DMS79 (cell line): ENCODE measurements at regions not wholly inside any gene's neighbourhood (a gene's known extent, or its start where the extent isn't known, plus 50 kb on each side); places are given as distances from the start of the nearest gene placed in this dataset.
A peak's percentile ranks its signal among the peaks of the same experiment; 100 is the strongest.

Experiments
- DNase-seq: peaks from one replicate; lab custom pipeline; 2025; lab: John Stamatoyannopoulos, UW

GRCh38 chr15:70399204-70399603 lies 301.5 kb upstream of the TLE3 start:
- DNase-seq = no peak

DNA sequence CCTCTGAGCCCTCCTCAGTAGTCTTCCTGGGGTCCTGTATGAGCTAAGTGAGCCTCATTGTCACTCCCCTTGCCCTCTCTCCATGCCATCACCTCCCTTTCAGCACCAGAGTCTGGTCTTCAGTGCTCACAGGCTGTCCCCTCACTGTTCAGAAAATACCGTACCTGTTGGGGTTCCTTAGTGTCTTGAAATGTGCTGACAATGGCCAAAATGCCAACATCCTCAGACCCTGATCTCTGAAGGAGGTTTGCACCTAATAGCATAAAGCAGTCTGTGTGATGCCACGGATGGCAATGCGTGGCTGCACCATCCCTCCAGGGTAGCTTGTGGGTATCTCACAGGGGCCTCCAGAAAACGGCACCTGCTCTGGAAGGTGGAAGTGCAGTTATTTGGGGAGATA lies 301.0 kb upstream of the TLE3 start:
- no peak for DNase-seq

- DNase-seq = no peak
These were observed 299.1 kb upstream of the TLE3 start for GRCh38 chr15:70396807-70397206.

GRCh38 chr15:70395164-70395563 lies 297.4 kb upstream of the TLE3 start:
- DNase-seq = no peak

- DNase-seq = no peak
These were observed 293.0 kb upstream of the TLE3 start for GRCh38 chr15:70390723-70391122.

- DNase-seq = no peak
These were observed 290.3 kb upstream of the TLE3 start for GRCh38 chr15:70387993-70388392.

- no peak for DNase-seq
These were observed 289.4 kb upstream of the TLE3 start for GRCh38 chr15:70387081-70387480.

DNA sequence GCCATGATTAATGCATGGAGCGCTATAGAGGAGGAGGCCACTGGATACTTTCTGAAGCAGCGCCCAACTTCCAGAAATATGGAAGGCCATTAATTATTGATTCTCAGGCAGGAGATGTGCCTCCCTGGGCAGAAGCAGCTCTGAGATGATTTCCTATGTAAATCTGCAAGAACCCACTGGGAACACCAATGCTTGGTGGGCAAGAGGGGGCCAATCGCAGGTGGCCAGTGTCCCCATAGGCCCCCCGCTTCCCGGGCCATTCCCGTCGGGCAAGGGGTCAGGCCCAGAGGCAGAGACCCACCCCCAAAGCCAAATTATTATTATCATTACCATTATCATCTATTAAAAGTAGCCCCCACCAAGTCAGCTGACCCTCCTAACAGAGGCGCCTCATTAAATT lies 288.0 kb upstream of the TLE3 start:
- no peak for DNase-seq

GRCh38 chr15:70385052-70385451 lies 287.3 kb upstream of the TLE3 start:
- DNase-seq = no peak

DNA sequence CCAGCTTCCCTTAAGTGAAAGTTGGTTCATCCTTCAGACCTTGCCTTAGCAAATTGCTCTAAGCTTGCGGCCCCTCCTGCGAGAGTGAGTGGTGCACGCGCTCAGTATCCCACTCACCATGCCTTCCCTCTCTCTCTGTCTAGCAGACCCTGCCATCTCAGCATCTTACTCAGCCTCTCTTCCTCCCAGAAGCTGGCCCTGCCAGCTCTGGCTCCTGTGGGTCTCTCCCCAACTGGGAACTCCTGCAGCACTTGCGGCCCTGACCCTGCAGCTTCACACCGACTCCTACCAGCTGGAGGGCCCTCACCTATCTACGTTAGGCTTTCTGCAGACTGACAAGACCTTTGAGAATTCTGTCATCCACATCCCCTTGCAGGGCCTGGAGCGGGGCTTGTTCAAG lies 286.1 kb upstream of the TLE3 start:
- no peak for DNase-seq

DNA sequence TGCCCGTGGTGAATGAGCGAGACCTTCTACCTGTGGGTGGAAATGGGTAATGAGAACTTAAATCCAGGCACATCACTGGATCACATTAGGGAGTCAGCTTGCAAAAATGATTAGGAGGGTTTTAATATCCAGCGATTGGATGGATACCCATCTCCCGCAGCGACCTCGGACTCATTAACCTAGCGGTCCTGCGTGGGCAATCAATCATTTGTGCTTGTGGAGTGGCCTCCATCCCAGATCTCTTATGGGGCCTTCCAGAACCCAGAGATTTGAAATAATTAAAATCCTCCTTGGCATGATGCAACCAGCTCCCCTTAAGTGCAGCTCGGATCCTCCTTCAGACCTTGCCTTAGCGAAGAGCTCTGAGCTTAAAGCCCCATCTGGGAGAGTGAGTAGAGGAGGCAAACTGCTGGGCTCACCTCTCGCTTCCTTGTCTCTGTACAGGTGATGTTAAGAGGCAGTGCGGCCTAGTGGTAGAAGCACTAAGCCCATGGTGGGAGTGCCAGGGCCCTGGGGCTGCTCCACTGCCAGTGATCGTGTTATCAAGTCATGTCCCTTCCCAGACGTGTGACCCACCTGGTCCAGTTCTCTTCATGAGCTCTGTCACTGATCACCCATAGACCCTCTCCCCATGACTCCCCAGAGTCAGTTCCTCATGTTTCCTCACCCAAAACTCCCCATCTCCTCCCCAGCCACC lies 285.2 kb upstream of the TLE3 start:
- DNase-seq = no peak

- no peak for DNase-seq
These were observed 284.5 kb upstream of the TLE3 start for GRCh38 chr15:70382009-70382749.

DNA sequence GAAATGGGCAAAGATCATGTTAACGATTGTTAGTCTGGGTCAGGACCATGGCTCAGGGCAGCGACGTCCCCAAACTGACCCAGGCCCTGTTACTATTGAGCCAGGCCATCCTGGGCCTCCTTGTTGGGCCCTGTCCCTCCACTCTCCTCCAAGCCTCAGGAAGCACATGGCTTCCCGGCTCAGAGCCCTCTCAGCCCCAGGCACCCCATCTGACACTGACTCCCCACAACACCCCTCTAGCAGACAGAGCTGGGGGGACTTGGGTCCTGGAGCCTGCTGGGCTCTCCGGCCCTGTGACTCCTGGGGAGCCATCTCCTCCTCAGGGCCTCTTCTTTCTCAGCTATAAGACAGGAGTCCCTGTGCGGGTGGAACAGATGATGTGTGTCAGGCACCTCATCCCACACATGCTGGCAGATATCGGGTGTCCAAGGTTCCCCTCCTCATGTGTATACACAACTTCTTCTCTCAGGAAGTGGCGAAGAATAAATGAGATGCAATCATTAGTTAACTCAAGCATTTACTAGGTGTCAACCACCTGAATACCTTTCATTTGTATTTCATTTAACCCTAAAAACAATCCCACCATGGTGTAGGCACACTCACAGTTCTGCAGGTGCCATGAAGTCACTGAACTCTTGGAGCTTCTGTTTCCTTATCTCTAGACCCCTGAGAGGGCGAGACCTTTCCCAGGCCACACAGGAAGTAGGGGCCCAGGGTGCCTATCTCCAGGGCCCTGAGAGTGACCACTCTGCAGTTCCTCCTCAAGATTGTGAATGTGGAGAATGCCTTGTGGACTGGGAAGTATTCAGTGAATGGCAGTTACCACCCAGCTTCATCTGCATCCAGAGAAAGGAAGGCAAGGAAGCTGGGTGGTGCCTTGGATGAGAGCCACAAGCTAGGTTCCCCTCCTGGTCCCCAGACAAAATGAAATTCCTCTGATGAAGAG lies 282.5 kb upstream of the TLE3 start:
- DNase-seq = no peak

DNA sequence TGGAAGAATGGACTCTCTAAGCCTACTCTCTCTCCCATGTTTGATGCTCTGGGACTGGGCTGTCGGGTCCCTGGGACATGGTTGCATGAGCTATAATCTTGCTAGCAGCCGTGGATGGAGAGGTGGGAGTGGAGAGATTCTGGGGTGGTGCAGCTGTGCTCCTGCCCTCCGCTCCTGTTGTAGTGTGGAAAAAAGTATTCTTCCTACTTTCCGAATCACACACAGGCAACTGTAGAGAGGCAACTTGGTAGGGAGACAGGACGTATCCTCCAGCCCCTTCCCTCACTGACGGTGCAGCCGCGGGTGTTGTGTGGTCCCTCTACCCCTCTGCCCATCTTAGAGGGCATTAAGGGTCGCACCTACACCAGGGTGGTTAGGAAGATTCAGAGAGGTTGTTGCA lies 281.4 kb upstream of the TLE3 start:
- DNase-seq = no peak

DNA sequence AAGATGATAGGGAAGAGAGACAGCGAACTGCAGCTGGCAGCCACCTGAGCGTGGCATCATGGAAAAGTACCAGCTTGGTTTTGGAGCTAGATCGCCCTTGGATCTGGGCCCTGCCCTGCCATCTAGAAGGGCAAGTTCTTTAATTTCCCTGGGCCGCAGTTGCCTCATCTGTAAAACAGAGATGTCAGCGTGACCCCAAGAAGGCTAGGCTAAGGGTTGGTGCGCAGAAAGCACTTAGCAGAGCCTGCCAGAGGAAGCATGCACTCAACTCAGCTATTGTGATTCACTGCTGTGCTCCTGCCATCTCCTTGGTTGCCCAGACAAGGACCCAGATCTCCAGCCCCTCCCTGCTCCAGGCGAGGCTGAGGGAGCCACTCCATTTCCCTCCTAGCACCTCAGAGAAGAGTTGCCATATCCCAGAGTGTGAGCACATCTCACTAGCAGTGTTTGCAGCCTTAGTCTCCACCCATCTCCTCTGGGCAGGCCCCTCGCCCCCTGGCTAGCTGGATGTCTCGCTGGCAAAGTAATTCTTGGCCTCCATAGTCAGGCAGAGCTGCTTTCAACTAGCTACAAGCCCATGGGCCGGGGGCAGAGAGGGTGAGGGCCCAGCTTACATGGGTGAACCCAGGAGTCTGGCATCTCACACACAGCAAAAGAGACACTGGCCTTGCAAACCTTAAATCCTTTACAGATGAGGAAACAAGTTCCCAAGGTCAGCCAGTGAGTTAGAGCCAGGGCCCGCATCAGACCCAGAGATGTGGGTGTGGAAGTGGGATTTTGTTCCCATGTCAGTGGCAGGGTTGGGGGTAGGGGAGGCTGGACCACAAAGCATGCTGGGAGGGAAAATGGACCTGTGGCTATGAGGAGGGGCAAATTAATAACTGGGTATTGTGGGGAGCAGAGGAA lies 280.7 kb upstream of the TLE3 start:
- DNase-seq = no peak

DNA sequence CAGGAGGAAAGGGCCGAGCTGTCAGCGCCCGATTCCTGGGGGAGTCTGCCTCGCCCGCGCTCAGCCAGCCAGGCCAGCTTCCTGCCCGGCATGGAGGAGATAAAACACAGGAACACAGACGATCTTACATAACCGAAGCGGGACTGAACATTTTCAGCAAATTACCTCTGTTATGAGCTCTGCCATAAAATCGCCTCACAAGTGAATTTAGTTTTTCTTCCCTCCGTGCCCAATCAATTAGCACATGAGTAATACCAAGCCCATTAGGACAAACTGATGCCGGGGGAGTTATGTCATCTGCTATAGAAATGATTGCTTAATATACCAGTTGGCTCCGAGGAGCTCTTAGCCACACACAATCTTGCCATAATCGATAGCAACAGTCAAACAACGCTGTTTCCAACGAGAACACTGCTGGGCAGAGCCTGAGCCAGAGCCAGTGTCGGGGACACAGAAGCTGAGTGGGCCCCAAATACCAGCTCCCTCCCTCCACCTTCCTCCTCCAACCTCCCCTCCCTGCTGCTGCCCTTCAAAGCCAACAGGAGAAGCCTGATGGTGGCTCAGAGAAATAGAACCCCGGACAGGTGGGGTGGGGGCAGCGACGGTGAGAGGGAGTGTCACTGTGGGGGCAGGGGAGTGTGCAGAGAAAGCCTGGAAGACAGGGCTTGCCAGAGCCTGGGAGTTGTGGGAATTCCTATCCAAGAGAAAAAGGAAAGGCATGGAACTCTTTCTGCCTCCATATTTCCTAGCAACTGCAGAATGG lies 279.4 kb upstream of the TLE3 start:
- peak; percentile 8 for DNase-seq

DNA sequence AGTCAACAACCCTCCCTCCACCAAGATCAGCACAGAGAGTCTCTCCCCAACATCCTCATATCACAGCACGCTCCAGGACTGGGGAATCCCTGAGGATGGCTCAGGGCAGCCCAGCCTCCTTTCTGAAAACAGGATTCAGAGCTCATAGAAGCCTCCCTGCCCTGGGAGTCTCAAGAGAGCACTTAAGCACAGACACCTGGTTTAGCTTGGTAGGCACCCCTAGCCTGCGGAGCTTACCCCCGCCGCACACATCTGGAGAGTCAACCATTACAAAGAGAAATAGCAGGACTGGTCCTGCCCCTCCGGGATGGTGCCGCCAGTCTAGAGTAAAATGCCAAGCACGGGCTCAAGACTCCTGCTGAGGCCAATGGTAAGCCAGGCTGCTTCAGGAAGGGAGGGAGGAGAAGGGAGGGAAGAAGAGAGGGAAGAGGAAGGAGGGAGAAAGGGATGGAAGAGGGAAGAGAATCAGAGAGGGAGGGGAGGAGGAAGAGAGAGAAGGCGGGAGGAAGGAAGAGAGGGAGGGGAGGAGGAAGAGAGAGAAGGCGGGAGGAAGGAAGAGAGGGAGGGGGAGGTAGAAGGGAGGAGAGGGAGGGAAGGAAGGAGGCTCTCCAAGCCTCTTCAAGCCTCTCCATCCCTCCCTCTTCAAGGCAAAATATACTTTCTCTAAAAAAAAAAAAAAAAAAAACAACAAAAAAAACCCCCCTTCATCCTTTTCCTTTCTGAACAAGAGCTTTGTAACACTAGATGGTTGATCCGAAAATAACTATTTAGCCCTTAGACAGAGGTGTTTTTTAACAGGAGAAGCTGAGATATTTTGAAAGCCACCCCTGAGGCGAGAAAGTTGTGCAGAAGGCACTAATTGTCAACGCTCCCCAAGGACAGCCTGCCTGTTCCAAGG lies 278.6 kb upstream of the TLE3 start:
- peak; percentile 8 for DNase-seq

GRCh38 chr15:70375586-70375985 lies 277.9 kb upstream of the TLE3 start:
- DNase-seq = no peak

- DNase-seq = no peak
These were observed 277.3 kb upstream of the TLE3 start for GRCh38 chr15:70375006-70375431.

- no peak for DNase-seq
These were observed 276.4 kb upstream of the TLE3 start for GRCh38 chr15:70374096-70374495.
